22Rv1 (cell line): ENCODE measurements at regions not wholly inside any gene's neighbourhood (a gene's known extent, or its start where the extent isn't known, plus 50 kb on each side); places are given as distances from the start of the nearest gene placed in this dataset.

Source experiments
- CTCF ChIP-seq: fragments of 450-650 bp; IDR thresholded peaks from 2 replicates; pipeline ENCODE4 v1.5.1; 2017; ENCODE audit warnings: mild to moderate bottlenecking
- ZFX ChIP-seq: fragments of 450-650 bp; IDR thresholded peaks from 2 replicates; pipeline ENCODE4 v1.6.1; 2017; ENCODE audit warnings: antibody characterized with exemption, borderline replicate concordance

GRCh38 chr12:92623386-92623785 is 79.4 kb upstream of the PLEKHG7 start:
- no peak for TF ChIP-seq CTCF
- no peak for TF ChIP-seq ZFX
